Kidney epithelial cell (primary cell): ENCODE measurements at regions not wholly inside any gene's neighbourhood (a gene's known extent, or its start where the extent isn't known, plus 50 kb on each side); places are given as distances from the start of the nearest gene placed in this dataset.

Source experiments
- DNase-seq: peaks from one replicate; pipeline ENCODE4 v3.0.0-alpha.2; 2010; ENCODE audit warnings: low read depth
- H3K27me3 ChIP-seq: 2 replicates; pipeline ENCODE4 v1.6.0; 2011; ENCODE audit warnings: low read length; ENCODE audit not compliant: control insufficient read depth, insufficient read depth
- H3K36me3 ChIP-seq: 2 replicates; pipeline ENCODE4 v1.5.1; 2011; ENCODE audit warnings: low read length; ENCODE audit not compliant: control insufficient read depth, insufficient read depth
- H3K4me3 ChIP-seq: 2 replicates; pipeline ENCODE4 v1.5.1; 2011; ENCODE audit warnings: low read depth, mild to moderate bottlenecking, control low read depth, low read length
- CTCF ChIP-seq: IDR thresholded peaks from 2 replicates; pipeline ENCODE4 v1.5.1; 2011; ENCODE audit warnings: mild to moderate bottlenecking, moderate library complexity, low read length, control low read depth, inconsistent platforms; ENCODE audit not compliant: insufficient read depth, poor library complexity, severe bottlenecking

- no peak for TF ChIP-seq CTCF
- DNase-seq, result no peak
- Histone ChIP-seq H3K36me3 (no peaks in the 10 kb centered on the region), H3K4me3 (no peak overlapping the region), H3K27me3 (no peaks in the 10 kb centered on the region)
These were observed 93.8 kb upstream of the KBTBD8 start for GRCh38 chr3:66904336-66904735.

- TF ChIP-seq CTCF, result no peak
- Histone ChIP-seq H3K4me3 (no peak overlapping the region), H3K36me3 (no peaks in the 10 kb centered on the region), H3K27me3 (no peaks in the 10 kb centered on the region)
- no peak for DNase-seq
These were observed 93.1 kb upstream of the KBTBD8 start for GRCh38 chr3:66904831-66905493.

GRCh38 chr3:66907136-66907535 is 91.0 kb upstream of the KBTBD8 start:
- H3K27me3 ChIP-seq, result no peaks in the 10 kb centered on the region
- H3K36me3 ChIP-seq, result no peaks in the 10 kb centered on the region
- no peak for TF ChIP-seq CTCF
- DNase-seq, result no peak
- H3K4me3 ChIP-seq, result no peak overlapping the region

- Histone ChIP-seq H3K4me3 (no peak overlapping the region), H3K27me3 (no peaks in the 10 kb centered on the region), H3K36me3 (no peaks in the 10 kb centered on the region)
- TF ChIP-seq CTCF, result no peak
- no peak for DNase-seq
These were observed 87.6 kb upstream of the KBTBD8 start for GRCh38 chr3:66910266-66911055.

- no peaks in the 10 kb centered on the region for H3K27me3 ChIP-seq
- no peak overlapping the region for H3K4me3 ChIP-seq
- TF ChIP-seq CTCF, result no peak
- no peak for DNase-seq
- H3K36me3 ChIP-seq, result no peaks in the 10 kb centered on the region
These were observed 85.8 kb upstream of the KBTBD8 start for GRCh38 chr3:66912306-66912705.
